ENCODE measurements at regions not wholly inside any gene's neighbourhood (a gene's known extent, or its start where the extent isn't known, plus 50 kb on each side); places are given as distances from the start of the nearest gene placed in this dataset.

DNA sequence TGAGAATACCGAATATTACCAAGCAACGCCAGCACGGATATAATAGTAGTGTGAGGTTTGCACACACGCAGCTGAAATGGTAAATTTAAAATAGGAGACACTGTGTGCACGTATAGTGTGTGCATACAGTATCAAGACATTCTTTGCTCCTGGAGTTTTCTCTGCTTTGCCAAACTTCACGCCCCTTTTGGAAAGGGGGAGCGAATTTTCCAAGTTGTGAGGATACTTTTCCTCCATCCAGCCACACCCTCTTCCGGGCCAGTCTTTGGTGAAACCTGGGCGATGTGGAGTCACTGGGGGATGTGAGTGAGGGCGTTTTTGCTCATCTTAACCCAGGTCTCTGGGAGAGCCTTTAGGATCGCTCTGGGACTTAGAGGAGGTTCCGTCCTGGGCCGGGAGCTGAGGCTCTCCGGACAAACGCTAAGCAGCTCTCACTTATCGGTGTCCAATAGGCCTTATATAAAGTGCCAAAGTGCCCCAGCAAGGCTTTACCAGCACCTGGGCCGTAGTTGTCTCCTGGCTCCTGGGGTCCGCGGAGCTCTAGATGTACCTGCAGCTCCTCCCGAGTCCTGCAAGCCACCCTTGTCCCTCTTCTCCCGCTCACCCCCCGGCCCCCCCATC, 160.0 kb upstream of the MKI67 start:
- no peak for DNase-seq

DNA sequence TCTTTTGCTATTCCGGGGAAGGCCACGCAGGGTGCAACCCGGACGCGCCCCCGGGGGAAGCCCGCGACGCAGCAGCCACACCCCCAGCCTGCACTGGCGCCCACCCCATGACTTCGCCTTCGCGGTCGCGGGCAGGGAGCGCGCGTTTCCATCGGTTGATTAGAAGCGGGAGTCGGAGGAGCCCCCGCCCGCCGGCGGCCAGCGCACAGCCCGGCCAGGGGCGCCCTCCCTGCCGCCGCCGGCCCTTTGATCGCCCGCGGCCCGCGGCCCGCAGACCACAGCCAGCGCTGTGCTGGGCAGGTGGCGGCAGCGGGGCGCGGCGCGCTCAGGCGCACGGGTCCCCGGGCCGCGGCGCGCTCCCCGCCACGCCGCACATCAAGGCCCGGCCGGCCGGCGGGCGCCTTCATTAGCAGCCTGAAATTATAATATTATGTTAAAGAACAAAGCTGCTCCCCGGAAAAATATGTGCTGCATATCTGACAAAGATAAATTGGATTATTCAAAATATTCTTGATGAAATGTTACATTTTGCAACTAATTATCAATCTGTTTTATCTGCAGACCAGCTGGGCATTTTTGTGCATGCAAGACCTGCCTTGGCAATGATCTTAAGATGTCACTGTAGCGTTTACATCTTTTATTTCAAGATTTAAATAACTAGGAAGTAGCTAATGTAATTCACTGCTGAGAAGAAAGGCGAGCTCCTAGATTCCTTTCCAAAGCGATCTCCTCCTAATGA, 160.7 kb upstream of the MKI67 start:
- no peak for DNase-seq

DNA sequence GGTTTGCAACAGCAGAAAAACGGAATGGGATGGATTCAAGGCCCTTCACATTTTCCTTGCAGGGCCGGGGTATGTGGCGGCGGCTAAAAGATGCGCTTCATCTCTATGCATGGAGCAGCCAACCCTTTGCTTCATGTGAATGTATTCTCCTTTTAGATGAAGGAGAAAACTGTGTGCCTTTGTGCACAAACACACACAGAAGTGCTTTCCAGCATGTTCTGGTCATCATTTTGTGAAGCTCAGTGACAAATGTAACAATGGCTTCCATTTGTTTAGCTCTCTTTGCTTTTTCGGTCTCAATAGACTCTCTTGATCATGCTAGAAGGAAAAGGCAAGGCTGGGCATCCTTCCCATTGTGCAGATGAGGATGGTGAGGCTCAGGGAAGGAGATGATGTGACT, 161.7 kb upstream of the MKI67 start:
- DNase-seq, result no peak

DNA sequence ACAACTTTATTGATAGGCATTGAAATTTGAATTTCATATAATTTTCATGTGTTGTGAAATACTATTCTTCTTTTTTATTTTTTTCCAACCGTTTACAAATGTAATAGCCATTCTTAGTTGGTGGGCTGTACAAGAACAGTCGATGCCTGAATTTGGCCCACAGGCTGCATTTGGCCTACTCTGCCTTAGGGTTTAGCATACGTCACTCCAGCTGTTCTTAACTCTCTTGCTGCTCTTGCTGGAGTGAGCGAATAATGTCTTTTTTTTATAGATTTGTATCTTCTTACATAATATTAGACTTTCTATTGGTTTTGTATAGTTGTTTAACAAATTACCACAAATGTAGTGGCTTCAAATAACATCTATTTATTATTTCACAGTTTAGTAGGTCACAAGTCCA, 163.4 kb upstream of the MKI67 start:
- DNase-seq, result no peak

DNA sequence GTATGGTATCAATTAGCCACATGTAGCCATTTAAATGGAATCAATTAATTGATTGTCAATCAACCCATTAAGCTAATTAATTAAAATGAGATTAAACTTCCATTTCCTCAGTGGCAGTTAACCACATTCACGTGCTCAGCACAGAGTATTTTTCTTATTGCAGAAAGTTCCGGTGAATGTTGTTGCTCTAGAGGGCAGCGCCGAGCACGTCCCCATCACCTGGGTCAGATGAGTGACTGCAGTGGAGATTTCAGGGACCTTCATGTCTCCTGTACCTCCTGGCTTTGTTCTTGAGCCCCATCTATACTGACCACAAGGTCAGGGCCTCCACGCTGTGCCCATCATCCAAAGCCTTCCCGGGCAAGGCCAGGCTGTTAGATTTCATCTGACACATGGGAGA, 168.8 kb upstream of the MKI67 start:
- no peak for DNase-seq

DNA sequence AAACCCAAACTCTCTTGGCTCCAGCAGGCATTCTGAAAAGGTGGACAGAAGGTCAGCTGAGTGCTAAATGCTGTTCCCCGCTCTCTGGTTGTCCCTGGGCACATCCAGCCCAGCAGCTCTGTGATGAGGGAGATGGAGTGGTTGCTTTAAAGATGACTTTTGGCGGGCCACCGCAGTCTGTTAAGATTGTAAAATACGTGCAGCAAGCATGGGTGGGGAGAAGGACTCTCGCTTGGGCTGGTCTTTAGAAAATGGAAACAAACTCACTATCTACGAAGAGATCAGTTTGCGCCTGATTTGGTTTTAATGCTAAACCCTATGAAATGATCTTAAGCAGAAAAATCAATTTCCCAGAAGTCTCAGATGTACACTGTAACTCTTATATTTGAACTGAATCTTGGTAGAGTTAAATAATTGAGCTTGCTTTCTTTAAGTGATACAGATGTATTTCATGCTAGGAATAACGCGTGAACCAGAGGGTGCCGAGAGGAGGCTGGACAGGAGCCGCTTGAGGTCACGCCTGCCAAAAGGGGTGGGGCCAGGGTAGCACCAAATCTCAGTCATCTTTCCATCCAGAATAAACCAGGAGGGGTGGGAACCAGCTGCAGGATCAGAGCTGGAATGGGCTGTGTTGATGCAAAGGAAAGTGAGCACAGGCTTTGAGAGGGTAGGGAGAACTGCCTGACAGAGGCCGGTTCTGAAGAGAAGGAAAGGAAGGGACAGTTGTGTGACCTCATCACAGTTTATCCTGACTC, 170.2 kb upstream of the MKI67 start:
- no peak for DNase-seq

DNA sequence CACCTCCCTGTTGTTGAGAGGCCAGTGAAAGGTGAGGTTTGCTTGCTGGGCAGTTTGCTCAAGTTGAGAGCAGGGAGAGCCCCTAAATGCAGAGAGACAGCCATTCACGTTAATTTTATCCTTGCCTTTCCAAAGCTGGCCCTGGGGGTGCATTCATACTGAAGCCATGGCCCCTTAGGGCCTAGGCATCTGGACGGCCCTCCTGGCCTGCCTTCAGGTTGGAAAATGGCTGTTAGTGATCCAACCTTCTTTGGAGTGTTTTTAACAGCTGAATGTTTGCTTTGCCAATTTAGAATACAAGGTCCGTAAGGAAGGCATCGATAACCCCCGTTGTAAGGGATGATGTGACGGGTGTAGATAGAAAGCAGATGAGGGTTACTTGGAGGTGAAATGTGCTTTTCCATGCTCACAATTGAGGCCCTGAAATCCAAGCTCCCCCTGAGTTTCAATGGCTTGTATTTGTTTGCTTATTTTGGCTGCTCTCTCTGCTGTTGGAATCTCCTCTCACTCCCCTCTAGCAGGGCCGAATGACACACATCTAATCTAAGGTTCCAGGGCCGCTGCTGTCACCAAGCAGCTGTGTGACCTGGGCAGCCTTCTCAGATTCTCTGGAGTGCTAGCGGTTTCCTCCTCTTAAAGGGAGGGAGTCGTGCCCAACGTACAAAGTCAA, 171.6 kb upstream of the MKI67 start:
- no peak for DNase-seq

DNA sequence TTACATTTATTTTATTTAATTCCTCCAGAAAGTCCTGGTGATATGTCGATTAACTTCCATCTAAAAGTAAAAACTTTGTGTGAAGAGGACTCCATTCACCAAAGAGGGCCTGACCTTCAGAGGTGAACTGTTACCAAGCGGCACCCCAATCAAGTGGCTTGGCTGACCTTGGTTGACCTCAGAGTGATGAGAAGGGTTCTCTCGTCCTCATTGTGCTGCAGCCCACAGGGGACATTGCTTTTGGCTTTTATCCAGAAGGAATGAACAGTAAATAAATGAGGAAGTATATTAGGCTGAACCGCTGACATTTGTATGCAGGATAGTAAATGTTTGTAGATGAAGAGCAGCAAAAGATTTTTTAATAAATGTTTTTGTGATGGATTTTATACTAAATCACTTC, 172.4 kb upstream of the MKI67 start:
- no peak for DNase-seq

DNA sequence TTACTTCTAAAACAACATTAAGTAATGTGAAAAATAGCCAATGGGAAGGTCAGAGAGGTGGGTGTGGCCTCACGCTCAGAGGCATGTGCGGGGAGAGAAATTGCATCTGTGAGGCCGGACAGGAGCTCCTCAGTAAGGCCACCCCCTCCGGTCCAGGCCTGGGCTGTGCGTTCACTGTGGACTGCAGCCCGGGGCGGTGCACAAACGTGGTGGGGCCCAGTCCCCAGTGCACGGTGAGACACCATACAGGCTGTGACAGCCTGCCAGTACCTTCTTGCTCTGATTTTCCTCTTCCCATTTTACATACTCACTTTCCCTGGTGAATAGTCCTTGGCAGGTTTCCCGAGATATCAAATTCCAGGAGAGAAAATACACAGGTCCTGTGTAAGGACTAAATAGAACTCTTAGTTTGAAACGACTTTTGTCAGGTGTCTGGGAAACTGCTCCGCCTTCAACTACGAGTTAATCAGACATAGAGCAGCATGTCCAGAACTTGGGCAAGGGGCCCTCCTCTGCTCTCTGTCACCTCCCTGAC, 174.1 kb upstream of the MKI67 start:
- DNase-seq, result no peak

DNA sequence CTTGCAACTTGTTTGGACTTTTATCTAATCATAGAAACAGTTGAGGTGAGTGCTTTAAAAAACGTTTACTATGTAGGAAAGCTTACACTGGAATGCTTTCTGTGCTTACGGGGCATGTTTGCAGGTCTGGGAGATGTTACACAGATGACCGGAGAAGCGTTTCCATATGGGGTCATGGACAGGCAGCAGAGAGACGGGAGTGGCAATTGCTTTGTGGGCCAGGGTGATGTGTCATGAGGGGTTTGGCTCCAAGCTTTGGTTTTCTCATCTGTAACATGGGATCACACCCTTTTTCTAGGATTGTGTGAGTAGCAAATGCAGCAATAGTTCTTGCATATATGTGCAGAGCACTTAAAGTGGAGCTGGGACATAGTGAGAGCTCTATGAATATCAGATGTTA, 174.8 kb upstream of the MKI67 start:
- no peak for DNase-seq

DNA sequence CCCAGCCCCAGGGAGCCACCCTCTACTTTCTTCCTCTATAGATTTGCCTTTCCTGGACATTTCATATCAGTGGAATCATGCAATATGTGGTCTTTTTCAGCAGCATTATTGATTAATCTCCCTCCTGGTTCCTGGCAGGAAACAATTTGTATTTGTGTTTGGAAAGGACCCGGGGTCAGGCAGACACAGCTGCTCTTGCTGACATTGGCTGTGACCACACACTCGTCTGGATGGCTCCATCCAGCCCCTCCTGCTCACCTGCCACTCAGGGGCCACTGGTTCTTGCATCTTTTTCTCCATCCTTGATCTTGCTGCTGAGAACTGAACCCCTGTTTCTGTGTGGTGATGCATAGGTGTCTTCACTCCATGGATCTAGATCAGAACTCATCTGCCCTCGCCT, 176.6 kb upstream of the MKI67 start:
- no peak for DNase-seq

DNA sequence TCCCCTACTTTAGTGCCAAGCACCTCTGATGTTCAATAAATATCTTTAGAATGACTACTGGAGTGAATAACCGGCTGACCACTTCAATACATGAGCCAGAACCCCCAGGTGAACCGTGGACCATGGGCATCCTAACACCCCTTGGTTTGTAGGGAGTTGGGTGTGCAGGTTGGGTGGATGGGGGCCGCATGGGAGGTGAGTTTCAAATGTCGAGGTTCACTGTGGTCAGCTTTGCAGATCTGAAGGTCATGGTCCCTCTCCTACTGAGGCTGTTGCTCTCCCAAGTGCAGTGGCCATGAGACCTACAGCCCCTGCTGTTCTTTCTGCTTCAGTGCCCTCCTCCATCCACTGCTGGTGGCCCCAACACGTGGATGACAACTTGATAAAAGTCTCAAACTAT, 178.0 kb upstream of the MKI67 start:
- DNase-seq, result no peak

DNA sequence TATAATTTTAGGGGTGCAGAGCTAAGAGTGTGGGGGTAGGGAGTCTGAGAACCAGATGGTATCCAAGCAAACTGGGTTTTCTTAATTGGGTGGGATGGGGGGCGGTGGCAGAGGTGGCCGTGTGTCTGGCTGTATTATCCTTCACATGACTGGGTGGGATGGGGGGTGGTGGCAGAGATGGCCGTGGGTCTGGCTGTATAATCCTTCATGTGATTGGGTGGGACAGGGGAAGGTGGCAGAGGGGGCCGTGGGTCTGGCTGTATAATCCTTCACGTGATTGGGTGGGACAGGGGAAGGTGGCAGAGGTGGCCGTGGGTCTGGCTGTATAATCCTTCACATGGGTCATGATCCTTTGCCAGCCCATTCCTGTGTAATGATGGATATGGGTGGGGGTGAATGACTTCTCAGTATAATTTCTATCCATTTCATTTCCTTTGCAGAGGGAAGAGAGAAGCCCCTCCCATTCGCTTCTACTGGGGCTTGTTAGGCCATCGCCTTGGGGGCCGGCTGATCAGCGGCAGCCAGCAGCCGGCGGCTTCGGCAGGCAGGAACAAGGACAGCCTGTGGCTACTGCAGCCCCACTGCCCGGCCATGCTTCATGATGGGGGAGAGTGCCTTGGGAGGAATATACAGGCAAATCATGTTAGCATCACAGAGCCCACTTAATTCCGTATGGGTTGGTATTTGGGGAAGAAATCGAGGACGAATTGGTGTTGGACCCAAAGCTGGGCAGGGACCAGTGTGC, 179.6 kb upstream of the MKI67 start:
- no peak for DNase-seq

DNA sequence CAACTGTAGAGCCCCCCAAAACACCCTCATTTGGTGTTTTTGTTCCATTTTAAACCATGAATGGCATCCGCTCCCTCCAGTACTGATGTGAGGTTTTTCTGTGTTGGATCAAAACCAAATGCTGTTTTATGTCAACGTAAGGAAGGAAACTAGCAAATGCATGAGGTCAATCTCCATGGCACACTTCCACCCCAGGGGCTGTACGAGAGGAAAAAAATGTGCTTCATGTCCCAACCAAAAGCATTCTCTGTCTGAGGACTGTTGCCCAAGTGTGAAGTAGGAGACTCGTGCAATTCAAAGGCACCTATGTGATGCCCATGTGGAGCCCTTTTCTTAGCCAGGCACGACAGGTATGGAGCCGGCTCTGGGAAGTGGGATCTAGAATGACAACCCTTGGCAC, 180.3 kb upstream of the MKI67 start:
- DNase-seq, result no peak

DNA sequence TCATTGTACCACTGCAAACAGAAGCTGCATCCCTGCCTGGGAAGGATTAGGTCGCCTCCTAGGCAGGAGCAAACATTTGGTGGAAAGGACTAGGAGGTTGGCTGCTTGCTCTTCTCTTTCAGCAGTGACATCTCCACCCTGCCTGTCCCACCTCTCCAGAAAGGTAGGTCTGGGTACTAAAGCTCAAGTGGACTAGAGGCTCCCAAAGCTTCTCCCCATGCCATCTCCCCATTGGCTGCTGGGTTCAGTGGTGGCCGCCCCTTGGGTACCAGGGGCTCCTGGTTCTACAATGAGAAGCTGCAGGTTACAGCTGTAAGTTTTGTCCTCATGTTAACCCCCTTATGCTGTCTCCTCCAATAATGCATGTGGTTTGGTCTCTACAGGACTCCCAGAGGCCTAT, 180.7 kb upstream of the MKI67 start:
- no peak for DNase-seq

DNA sequence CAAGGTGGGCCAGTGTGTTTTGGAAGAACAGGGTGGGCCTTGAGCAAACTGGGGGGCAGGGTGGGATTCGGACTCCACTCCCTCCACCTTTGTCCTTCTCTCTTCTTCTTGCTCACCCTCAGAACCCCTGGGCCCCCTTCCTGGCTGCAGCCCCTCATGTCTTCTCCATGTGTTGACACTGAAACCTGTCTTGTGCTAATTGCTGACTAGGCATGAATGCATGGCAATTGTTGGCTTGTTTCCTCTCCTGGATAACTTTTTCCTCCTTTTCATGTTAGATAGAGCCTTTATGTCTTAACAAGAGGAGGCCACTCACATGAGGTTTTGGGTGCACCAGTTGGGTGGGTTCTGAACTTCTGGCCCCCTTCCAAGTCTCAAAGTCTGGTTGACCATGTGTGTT, 181.6 kb upstream of the MKI67 start:
- DNase-seq, result no peak

DNA sequence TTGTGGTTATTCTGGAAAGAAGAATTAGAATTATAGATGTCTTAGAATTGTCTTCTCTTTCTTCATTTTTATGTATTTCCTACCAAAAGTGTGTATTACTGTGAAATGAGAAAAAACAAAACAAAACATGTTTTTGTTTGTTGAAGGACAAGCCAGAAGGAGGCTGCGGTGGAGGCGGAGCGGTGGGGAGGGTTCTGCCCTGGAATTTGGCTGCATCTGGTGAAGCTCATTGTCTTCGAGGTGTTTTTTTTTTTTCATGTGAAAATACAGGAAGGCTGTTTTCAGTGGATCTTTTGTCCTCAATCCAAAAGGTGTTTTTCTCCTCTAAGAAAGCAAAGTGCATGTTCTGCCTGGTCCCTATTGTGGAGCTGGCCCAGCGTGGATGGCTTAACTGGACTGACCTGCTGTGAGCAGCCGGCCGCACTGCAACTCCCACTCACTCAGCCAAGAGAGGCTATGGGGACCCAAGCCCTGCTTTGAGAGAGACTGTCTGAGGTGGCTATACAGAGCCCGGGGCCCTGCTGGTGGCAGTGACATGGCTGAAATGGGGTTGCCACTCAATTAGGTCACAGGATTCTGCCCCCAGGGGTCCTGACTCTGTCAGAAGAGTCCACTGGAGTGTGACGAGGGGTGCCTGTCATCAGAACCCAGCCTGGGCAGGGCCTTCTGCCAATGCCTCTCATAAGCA, 184.9 kb upstream of the MKI67 start:
- DNase-seq, result no peak

DNA sequence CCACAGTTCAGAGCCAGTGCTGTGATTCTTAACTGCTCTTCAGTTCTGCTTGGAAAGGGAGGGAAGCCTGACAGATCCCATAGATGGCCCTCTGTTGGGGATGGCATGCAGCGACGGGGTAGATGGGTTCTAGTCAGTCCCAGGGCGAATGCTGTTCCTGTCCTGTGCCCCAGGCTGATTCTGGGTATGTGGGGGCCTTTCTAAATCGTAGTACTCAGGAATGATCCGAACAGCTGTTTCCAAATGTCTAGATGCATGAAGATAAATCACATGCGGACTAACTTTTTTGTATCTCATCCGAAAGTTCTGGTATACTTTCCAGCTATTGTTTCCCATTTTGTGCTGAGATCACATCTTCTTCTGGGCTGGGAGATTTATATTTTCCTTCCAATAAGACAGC, 186.0 kb upstream of the MKI67 start:
- DNase-seq, result no peak

DNA sequence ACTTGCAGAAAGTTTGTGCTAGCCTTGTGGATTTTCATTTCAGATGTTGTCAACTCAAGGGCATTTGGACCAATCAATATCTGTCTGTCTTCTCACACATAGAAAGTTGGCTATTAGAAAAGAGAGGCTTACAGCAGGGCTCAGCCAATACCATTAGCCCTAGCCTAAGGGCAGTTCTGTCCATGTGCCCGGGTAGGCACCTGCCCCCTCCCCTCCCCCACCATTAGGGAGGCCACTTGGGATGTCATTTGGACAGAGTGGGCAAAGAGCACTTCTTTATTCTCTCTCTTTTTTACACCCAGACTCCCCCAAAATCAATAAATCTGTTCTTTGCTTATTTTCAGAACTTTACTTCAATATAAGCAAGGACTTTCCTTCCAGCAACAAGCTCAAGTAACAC, 188.5 kb upstream of the MKI67 start:
- no peak for DNase-seq

DNA sequence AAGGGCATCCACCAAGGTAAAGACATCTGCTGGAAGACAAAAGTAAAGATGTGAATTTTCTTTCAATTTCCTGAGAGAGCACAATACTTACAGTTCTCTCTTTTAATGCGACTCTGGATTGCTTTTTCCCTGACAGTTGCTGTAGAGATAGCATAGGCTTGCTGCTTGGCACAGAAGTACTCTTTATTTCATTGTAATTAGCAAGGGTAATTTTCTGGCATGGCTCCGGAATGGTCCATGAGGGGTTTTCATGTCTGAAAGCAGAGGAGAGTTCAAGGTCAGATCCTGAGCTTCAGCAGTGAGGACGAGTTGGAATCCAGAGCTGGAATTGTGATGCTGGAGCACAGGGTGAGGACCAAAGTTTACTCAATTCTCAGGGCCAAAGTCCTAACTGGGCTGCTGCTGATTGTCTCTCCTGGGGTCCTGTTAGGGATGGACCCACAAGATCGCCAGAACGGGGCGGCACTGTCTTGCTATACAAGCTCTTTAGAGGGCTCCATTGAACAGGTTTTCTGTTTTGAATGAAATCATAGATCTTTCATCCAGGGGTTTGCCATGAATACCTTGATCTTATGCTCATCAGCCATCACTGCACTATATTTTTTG, 190.0 kb upstream of the MKI67 start:
- no peak for DNase-seq

DNA sequence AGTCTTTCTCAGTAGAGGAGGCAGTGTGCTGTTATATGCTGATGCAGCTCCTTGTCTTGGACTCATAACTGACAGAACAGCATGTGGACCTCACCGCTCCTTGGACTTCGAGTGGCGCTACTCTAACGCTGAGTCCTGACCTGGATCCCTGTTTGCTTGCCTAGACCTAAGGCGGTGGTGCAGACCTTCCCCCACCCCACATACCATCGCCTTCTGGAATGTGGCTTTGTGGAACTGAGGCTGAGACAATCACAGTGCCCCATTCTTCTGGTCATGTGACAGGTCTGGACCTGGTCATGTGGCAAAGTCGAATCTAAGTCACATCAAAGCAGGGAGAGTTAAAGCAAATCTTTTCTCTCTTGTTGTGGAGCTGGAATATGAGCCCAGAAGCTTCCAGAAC, 190.7 kb upstream of the MKI67 start:
- no peak for DNase-seq

DNA sequence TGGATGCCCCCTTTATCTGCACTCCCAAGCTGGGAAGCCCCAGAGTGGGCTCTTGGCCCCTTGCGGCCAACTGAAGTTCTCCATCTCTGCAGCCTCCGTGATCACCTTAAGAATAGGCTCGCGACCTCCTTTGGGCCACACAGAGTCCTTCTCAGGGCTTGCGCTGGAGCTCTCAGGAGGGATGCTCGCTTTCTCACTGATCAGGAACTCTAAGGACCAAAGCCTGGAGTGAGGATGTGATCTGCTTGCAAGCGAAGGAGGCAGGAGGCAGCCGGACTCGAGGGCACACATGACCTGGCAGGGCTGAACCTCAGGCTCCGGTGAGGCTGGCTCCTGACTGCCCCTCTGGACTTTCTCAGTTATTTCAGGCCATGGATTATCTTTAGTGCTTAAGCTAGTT, 192.1 kb upstream of the MKI67 start:
- DNase-seq, result no peak

Measured in NCI-H2227 treated with DMSO at 0.1 percent for 48 hours (cell line).